Fibroblast of mammary gland (primary cell): ENCODE measurements at regions not wholly inside any gene's neighbourhood (a gene's known extent, or its start where the extent isn't known, plus 50 kb on each side); places are given as distances from the start of the nearest gene placed in this dataset.
"Not testable (repeated sequence)": the region's sequence is repeated elsewhere in the genome, so short reads cannot be mapped to it uniquely, and the experiment has no call there.

Source experiments
- DNase-seq: peaks from one replicate; pipeline ENCODE4 v3.0.0-alpha.2; 2010; ENCODE audit warnings: low read depth
- H3K4me3 ChIP-seq: 2 replicates; pipeline ENCODE4 v1.5.1; 2011; ENCODE audit warnings: low read depth, mild to moderate bottlenecking, low read length, moderate library complexity; ENCODE audit not compliant: control insufficient read depth
- TF ChIP-seq, protein P1 (sequence below): conservative IDR thresholded peaks from 2 replicates; pipeline ENCODE4 v1.5.1; 2011; ENCODE audit warnings: low read depth, low read length, inconsistent platforms; ENCODE audit not compliant: control insufficient read depth, insufficient read depth

DNA sequence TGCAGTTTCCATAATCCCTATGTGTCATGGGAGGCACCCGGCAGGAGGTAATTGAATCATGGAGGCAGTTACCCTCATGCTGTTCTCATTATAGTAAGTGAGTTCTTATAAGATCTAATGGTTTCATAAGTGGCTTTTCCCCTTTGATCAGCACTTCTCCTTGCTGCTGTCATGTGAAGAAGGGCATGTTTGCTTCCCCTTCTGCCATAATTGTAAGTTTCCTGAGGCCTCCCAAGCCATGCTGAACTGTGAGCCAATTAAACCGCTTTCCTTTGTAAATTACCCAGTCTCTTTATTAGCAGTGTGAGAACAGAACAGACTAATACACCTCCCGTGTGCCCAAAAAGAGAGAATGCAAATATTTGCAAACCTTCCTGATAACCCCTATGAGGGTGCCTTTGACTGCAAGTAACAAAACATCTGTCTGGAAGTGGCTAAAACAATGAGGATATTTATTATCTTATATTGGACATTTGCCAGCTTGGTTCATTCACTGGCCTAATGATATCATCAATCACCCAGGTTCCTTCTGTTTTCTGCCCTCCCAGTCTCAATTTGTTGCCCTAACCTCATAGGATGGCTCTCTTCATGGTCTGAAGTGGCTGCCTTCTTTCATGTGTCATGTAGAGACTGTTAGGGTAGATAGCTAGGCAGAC is 68.7 kb downstream of the BHLHE40 start:
- no peak overlapping the region for H3K4me3 ChIP-seq
- TF ChIP-seq, protein P1, sequence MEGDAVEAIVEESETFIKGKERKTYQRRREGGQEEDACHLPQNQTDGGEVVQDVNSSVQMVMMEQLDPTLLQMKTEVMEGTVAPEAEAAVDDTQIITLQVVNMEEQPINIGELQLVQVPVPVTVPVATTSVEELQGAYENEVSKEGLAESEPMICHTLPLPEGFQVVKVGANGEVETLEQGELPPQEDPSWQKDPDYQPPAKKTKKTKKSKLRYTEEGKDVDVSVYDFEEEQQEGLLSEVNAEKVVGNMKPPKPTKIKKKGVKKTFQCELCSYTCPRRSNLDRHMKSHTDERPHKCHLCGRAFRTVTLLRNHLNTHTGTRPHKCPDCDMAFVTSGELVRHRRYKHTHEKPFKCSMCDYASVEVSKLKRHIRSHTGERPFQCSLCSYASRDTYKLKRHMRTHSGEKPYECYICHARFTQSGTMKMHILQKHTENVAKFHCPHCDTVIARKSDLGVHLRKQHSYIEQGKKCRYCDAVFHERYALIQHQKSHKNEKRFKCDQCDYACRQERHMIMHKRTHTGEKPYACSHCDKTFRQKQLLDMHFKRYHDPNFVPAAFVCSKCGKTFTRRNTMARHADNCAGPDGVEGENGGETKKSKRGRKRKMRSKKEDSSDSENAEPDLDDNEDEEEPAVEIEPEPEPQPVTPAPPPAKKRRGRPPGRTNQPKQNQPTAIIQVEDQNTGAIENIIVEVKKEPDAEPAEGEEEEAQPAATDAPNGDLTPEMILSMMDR: no peak
- DNase-seq: no peak

DNA sequence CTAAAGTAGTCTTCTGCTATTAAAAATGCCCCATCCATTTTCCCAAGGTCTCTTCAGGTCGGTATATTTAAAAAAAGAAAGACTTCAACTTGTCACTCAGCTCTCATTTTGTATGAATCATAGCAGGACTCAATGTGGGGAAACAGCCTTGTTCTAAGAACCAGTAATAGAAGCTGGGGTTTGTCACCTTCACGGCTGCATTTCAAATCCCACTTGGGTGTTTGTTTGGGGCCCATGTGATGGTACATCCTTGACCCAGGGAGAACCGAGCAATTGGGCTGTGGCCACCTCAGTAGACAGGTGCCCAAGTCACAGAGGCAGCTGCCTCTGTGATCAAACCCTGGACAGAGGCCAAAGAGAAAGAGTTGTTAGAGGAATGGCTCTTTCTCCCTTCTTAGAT is 70.3 kb upstream of the ARL8B start:
- TF ChIP-seq, protein P1: no peak
- DNase-seq: no peak
- H3K4me3 ChIP-seq: no peak overlapping the region

DNA sequence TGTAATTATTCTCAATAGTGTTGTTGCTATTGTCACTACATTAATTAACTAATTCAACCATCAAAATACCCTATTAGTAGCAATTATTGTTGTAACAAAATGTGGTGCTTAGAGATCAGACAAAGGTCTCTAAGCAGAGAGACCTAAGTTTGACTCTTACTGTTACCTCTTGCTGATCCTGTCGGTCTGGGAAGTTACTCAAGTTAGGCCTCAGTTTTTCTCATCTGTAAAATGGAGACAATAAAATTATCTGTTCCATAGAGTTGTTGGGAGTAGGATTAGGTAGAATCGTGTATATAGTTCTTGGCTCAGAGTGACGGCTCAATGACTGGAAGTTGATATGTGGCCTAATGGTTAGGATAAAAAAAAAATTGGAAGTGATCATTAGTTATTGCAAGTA is 69.8 kb upstream of the ARL8B start:
- DNase-seq: no peak
- H3K4me3 ChIP-seq: no peak overlapping the region
- TF ChIP-seq, protein P1: no peak

DNA sequence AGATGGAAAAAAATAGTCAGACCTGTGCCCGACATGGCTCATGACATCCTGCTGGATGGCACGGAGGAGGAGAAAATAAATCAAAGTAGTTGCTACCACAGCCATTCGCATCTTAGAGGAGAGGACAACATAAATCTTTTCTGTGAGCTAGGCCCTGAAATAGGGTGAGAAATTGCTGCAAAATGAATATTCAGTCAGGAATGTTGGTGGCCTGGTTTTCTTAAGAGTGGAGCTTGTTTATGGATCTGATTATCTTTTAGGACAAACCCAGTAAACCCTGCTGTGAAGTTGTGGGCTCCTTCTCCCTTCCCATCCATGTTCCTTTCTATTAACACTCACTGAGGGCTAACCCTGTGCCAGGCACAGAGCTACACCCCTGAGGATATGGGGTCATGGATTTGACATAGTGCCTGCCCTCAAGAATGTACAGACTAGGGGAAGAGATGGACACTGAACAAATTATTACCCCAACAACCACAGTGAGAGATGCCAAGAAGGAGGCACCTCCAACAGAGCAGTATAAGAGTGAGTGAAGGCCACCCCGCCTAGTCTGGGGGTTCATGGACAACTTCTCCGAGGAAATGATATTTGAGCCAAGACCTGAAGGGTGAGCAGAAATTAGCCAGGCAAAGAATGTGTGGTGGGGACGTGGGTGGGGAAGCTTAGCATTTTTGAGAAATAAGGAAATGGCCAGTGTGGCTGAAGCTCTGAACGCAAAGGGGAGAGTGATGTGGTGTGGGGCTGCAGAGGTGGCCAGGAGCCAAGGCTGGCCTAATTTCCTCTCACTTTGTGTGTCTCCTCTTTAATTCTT is 68.9 kb upstream of the ARL8B start:
- TF ChIP-seq, protein P1: no peak
- DNase-seq: peak; percentile 73
- H3K4me3 ChIP-seq: no peak overlapping the region

DNA sequence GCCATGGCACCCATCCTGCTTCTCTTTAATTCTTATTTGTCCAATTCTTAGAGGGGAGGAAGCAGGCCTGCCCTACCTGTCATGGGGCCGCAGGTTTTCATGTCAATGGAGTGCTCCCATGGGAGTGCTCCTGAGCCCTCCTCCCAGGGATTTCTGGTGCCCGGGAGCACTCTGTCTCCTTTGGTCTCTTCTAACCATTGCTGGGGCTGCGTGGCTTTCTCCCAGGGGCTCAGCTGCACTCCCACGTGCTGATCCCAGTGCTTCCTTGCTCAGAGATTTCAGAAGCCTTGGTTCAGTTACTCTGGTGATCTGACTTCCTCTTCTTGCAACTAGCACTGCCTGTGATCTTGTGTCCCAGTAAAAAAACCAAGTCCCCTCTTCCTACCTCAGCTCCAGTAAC is 68.0 kb upstream of the ARL8B start:
- no peak for DNase-seq
- TF ChIP-seq, protein P1: no peak
- no peak overlapping the region for H3K4me3 ChIP-seq

DNA sequence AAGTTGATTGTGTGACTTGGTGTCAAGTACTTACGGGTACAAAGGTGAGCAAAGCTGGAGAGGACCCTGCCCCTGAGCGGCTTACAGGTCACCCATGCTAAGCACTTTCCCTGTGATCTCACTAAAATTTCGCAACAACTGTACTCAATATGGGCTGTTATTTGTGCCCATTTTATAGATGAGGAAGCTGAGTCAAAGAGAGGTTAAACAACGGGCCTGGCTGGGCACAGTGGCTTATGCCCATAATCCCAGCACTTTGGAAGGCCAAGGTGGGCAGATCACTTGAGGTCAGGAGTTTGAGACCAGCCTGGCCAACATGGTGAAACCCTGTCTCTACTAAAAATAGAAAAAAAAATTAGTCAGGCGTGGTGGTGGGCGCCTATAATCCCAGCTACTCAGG is 67.5 kb upstream of the ARL8B start:
- not testable (repeated sequence) for DNase-seq

DNA sequence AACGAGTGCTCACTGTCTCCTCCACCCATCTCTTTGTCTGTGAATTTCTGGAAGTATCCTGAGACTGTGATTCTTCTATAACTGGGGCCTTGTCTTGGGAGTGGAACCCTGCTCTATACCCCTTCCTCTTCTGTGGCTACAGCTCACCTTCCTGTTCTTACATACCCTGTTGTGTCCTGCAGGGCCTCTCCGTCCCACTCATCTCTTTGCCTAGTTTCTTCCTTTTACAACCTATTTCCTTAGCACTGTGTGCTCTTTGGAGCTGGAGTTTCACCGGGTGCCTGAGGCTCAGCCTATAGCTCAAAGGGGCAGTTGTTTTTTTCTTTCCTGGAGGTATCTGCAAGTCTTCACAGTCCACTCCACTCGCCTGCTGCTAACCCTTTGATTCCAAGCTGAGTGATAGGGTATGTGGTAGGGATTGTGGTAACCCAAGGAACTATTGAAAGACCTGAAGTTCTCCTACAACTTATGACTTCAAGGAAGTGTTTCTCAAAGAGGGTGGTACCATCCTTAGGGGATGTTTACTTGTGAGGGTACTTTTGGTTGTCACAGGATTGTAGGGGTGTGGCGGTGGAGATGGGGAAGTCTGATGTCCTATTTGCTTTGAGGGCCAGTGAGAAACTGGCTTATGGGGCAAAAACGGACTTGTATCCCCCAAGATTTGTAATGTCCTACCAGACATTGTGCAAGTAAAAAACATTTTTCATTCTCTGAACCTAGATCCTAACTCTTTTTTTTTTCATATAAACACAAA is 66.6 kb upstream of the ARL8B start:
- TF ChIP-seq, protein P1: no peak
- no peak overlapping the region for H3K4me3 ChIP-seq
- DNase-seq: no peak

More for the DNA sequence above, 67.5 kb upstream of the ARL8B start:
- H3K4me3 ChIP-seq: not testable (repeated sequence)
